ENCODE measurements at regions not wholly inside any gene's neighbourhood (a gene's known extent, or its start where the extent isn't known, plus 50 kb on each side); places are given as distances from the start of the nearest gene placed in this dataset.

DNA sequence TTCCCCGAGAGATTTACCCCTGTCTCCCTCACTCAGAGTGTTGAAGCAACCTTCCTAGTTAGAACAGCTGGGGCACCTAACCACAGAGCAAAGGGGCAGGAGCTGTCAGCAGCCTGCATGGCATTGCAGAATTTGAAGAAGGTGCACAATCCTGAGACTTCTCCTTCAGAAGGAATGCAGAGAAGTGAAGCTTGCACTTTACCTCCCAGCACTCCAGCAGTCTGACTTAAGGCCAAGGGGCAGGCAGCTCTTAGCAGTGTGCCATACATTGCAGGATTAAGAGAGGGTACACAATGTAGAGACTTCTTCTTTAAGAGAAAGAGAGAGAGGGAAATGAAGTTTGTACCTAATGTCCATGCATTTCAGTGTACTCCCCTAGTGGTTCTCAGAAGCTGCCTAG is 236.0 kb upstream of the FBXL7 start:
- FAIRE-seq (no peak), DNase-seq (ENCODE audit: low spot score) (no peak)

DNA sequence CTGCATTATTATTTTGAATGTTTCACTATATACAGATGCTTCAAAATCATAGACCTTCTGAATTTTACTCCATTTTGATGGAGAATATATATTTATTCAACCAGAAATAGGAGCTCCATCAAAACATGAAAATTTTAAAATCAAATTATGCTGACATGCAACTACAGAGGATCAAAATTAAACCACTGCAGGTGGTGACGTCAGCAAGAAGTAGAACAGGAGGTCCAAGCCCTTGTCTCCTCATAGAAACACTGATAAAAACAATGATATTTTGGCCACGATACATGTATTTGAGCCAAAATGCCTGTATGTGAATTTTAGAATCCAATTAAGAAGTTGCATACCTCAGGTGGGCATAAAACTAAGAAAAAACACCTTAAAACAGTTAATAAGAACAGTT is 236.6 kb upstream of the FBXL7 start:
- FAIRE-seq = no peak
- no peak for DNase-seq (ENCODE audit: low spot score)

DNA sequence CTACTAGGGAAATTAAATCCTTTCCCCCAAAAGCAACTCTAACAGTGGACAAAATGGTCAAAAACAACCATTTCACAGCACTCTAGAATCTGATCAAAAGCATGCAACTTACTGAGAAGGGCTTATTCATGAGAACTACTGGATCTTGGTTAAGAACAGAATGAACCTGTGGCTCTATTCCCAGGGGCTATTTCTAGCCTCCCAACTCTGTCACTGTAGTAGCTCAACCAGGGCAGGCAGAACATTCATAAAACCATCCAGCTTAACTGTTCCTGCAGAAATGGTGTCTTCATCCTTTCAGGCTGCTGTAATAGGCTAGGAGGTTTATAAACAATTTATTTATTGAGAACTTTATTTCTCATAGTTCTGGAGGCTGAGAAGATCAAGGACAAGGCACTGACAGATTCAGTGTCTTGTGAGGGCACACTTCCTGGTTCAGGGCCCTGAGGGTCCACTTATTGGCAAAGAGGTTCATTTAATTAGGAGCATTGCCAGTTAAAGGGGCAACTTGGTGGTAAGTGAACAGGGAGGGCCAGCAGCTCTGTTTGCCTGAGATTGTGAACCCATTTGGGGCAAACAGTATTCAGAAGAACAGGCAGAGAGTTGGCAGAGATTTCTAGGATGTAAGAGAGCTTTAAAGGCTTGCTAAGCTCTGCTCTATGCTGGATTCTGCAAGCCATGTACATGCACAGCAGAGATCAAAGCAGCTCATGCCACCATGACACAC is 238.5 kb upstream of the FBXL7 start:
- no peak for DNase-seq (ENCODE audit: low spot score)
- no peak for FAIRE-seq

DNA sequence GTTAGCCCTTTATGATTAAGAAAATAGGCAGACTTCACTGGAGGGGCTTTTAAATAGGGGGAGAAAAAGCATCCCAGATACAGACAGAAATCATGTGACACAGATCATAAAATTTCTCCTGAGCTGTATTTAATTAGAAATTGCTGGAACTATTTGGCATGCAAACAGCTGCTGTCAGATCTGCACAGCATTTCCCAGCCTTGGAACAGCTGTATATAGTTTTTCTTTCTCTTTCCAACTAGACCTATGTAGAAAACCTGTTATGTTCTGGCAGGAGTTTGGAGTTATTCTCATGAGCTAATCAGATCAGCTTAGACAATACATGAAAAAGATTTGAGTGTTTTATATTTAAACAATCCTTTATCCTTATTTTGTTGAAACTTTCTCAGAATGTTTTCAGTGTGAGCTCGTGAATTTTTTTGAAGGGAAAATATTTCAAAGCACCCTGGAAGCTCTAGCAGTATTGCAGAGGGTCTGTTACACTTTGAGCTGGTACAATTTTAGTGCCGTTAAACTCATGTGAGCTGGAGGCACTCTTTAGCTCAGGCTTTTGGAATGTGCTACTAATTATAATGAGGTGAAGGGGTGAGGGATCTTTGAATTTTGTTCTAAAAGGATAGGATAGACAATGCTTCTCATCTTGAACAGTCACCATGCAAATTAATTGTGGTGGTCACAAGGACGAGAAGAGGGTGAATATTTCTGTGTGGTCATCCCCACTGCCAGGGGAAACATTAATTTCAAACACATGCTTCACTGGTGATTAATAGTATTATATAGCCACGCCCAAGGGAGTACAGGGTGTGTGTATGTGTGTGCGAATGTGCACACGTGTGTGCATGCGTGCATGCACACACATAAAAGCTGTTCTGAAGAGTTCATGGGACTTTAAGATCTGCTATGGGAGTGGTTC is 239.4 kb upstream of the FBXL7 start:
- no peak for FAIRE-seq
- no peak for DNase-seq (ENCODE audit: low spot score)

DNA sequence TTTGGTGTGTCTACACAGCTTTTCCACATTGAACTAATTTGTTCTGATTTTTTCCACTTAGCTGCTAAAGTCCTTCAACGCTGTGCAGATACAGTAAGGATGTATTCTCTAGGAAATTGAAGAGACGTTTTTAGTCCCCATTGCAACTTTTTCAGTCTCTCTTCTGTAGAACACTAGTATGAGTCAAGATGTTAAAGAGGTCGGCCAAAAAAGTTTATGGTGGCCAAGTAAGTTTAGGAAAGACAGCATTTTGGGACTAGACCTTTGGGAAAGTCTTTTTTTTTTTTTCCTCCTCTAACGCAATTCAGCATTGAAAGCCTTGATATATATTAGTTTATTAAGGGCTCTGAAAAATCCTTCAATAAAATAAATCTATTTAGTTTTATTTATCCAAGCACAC is 243.5 kb upstream of the FBXL7 start:
- no peak for DNase-seq (ENCODE audit: low spot score)
- no peak for FAIRE-seq

DNA sequence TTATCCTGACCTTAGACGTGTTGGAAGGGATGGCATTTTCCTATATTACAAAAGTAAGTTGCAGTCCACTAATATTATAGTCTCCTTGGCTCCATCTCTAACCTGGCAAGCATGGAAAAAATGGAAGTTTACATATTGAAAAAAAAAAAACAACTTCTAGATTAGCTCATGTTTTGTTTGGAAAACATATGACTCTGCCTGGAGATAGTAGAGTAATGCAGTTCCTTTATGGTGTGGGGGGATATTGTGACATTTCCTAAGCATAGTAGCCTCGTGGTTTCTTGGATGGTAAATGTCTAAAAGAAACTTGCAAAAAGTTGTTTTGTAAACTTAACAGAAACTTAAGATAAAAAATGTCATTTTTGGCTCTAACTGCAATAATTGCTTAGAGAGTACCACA is 244.4 kb upstream of the FBXL7 start:
- DNase-seq (ENCODE audit: low spot score) (no peak), FAIRE-seq (no peak)

DNA sequence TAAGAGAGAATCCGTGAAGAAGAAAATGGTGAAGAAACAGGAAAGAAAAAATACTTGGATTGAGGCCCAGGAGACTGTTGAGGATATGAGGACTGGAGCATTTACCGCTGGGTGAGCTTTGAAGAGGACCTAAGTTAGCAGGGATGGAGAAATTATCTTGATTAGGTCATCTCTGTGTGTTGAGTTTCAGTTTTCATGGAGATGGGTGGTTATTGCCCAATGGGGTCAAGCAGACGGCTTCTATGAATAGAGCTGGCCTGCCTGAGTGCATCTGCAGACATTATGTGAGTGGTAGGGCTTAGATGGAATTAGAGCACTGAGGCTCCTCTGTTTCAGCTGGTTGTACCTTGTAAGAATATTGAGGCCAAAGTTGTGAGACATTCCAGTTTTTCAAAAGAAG is 245.4 kb upstream of the FBXL7 start:
- FAIRE-seq = no peak
- DNase-seq (ENCODE audit: low spot score) = no peak

DNA sequence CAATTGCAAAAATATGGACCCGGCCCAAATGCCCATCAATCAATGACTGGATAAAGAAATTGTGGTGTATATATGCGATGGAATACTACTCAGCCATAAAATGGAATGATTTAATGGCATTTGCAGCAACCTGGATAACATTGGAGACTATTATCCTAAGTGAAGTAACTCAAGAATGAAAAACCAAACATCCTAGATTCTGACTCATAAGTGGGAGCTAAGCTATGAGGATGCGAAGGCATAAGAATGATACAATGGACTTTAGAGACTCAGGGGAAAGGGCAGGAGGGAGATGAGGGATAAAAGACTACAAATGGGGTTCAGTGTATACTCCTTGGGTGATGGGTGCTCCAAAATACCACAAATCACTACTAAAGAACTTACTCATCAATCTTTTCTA is 247.6 kb upstream of the FBXL7 start:
- peak; percentile 11 for FAIRE-seq
- DNase-seq (ENCODE audit: low spot score) = peak; percentile 25

DNA sequence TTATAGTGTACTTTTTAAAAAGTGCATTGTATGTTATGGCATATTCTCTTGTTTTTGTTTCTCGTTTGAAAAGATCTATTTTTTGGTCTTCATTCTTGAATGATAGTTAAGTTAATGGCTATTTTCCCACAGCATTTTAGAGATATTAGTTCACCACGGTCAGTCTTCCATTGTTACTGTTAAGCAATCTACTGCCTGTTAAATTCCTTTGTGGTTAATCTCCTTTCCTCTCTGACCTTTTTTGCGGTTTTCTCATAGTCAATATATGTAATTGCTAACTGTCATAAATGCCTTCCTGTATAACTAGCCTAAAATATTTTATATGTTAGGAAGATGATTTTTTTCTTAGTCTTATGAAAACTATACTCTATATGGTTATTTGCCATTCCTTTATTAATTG is 250.8 kb upstream of the FBXL7 start:
- FAIRE-seq (peak; percentile 99), DNase-seq (ENCODE audit: low spot score) (peak; percentile 86)

DNA sequence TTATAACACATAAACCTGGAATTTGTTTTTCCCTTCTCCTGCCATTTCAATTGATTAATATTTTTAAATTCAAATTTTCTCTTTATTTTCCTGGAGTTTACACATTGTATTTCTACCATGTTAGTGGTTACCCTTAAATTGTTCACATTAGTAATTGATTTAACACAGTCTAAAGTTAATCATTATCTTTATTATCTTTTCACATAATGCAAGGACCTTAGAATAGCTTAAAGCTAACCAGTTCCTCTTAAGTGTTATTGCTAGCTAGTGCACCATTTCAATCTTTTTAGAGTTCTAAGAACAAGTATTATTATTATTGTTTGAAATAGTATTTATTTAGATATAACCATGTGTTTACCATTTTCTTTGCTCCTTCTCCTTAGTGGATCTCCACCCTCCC is 251.2 kb upstream of the FBXL7 start:
- no peak for FAIRE-seq
- DNase-seq (ENCODE audit: low spot score) = peak; percentile 46

DNA sequence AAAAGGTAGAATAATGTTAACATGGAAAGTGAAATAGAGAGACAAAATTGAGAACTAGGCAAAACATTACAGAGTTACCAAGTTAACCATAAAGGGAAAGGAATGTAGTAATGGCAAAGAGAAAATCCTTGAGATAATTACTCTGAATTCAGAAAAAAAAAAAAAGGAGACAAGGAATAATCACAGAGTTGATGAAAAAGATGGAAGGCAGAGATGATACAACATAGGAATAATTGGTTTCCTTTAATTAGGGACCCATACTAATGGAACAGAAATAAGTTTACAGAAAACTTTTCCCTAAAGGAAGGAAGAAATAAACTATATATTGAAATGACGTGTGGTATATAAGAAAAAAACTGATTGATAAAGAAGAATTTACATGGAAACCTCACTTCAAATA is 254.1 kb upstream of the FBXL7 start:
- DNase-seq (ENCODE audit: low spot score) = no peak
- no peak for FAIRE-seq

DNA sequence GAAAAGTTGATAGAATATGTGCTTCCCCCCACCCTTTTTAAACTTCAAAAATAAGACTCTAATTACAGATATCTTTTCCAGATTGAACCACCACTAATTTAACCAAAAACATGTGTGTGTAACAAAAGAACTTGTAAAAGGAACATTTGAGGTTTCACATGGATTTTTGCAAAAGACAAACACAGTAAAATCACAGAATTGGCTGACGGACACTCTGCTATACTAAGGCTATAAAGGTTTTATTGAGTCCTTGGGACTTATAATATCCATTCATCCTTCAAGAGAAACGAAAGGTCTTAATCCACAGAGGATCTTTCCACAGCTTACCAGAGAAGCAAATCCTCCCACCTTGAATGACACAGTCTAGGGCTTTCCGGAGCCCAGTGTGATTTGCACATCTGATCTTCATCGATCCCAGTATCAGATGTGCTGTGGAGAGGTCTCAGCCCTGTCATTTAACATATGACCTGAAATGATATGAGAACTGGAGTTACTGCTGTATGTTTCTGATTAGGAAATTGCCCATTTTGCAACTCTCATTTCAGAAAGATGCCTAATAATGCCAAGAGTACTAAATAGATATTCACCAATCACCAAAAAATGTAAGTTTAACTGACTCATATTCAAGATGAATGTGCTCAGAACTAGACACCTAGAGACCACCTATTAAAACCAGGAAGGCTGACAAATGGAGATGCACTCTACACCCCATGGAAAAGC is 256.5 kb upstream of the FBXL7 start:
- DNase-seq (ENCODE audit: low spot score) = no peak
- no peak for FAIRE-seq

DNA sequence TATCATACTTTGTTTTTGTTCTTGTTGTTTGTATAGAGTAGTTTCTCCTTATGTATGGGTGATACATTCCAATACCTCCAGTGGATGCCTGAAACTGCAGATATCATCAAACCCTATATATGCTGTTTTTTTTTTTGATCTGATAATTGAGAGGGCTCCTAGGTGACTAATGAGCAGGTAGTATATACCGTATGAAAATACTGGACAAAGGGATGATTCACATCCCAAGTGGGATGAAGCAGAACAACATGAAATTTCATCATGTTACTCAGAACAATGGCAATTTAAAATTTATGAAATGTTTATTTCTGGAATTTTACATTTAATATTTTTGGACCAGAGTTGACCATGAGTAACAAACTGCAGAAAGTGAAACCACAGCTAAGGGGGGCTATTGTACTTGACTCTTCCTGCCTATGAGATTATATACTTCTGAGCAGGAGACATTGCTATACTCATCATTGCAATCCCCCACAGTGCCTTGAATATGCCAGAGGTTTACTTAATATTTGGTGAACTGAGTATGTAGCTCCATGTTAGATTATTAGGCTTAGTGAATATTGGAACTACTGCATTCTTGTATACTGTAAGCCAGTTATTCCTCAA is 258.7 kb upstream of the FBXL7 start:
- no peak for FAIRE-seq

DNA sequence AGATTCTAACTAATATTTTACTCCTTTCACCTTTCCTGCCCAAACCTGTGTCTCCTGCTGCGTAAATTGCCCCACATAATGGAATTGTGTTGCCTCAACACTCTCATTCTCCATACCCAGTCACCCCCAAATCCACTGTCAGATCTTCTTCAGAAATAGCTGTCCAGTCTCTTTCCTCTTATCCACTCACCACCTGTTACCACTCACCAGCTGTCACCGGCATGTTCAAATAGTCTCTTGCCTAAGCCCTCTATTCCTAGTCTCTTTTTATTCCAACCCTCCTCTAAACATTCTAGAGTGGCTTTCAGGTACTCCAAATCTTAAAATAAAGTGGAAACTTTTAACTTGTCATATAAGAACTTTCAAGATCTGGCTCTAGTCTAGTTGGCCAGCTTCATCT is 262.0 kb upstream of the FBXL7 start:
- no peak for FAIRE-seq
- DNase-seq (ENCODE audit: low spot score) = no peak

More for the DNA sequence above, 258.7 kb upstream of the FBXL7 start:
- DNase-seq (ENCODE audit: low spot score) = no peak

DNA sequence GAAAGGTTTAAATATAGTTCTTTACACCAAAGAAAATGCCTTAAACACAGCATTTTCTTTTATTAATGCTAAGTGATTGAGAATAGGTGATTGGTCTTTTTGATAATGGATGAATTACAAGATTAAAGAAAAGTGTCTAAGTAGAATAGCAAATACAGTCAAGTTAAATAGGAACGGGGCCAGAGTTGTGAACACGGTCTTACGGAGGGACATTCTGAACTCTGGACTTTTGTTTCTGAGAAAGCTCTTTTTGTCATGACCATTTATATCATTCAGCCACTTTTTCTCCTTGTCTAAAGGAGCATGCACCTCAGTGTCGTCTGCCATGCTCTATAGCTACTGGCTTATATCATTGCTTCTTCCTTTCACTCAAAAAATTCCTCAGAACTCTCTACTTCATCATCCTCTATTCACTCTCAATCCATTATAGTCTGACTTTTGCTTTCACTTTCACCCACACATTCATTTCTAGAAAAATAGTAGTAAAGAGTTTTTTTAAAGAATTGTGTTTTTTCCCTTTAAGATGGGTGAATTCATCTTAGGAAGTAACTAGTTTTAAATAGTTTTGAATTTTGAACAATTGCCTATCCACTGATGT is 263.0 kb upstream of the FBXL7 start:
- DNase-seq (ENCODE audit: low spot score) (no peak), FAIRE-seq (no peak)

DNA sequence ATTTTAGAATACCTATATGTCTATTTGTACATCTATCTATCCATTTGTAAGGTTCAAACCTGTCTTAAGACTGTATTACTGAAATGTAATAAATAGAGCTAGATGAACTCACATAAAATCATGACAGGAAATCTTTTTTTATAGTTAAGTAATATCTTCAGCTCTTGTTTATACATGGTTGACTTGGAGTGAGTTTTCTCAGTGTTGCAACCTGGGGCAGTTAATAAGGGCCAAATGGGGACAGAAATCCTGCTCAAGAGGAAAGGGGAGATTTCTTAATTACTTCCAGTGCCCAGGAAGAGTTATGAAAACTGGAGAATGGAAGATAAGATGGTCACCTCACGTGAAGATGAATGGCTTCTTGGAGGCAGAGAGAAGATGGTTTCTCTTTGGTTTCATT is 265.1 kb upstream of the FBXL7 start:
- DNase-seq (ENCODE audit: low spot score) (no peak), FAIRE-seq (no peak)

DNA sequence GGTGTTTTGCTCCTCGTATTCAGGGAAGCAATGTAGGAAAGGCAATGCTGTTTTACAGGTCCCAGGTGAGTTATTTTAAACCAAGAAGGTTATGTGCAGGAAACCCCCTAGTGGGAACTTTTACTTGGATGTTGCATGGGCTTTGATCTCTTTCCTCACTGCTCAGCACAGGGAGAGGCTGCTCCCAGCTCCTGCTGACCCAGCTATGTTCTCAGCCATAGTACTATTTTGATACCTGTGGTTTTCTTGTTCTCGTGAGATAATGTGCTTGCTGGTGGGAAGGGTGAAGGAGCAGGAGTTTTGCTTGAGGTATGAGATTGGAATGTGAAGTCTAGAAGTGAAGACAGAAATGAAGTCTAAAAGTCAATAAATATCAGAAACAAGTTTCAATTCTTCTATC is 265.6 kb upstream of the FBXL7 start:
- FAIRE-seq = no peak

DNA sequence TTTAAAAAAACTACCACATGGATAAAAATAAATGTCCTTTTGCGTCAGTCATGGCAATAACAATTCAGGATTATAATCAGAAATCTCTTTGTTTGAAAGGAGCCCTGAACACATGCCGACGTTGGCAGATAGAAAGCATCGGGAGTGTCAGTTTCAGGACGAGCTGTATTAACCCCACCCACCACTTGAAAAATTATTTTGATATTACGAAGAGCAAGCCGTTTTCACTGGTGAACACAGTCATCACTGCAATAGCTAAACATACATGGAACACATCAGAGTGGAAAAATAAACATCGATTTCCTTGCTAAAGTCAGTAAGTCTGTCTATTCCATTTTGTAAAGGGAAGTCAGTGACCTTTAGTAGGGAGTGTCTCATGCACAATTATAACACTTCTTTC is 266.4 kb upstream of the FBXL7 start:
- no peak for DNase-seq (ENCODE audit: low spot score)
- FAIRE-seq = no peak

More for the DNA sequence above, 265.6 kb upstream of the FBXL7 start:
- no peak for DNase-seq (ENCODE audit: low spot score)

DNA sequence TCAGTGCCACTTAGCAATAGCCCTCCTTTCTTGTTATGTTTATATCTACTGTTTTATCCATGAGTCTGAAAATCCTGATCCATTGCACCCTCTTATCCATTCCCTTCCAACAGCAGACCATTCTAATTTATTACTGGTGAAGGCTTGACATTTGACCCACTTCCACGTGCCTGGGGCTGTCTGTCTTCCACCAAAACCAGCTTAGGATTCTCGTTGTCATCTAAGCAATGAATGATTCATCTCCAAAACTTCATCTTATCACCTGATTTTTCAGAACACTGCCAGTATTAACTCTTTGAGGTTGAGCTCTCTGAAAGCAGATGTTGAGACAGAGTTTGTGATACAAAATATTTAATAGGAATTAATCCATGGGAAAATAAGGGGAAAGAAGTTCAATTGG is 277.8 kb upstream of the FBXL7 start:
- FAIRE-seq (no peak), DNase-seq (ENCODE audit: low spot score) (no peak)

DNA sequence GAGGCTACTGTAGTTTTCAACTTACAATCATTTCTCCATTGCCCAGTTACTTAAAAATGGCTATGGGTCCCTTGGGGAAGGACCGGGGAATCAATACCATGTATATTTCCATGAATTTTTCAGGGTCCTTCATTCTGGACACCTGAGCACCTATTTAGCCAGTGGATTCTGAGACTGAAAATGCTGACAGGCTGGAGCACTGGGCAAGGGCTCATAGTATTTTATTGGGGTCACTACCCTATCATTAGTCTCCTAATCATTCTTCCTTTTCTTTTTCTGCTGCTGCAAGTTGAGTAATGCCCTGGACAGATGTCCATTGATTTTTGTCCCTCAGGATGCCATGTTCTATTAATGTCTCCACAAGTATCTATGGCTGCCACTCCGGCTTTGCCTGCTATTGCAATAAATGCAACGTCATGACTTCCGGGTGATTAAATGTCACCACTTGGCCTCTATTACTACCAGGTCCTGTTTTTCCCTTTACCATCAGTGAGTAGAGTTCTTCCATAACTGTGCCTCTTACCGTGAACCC is 279.3 kb upstream of the FBXL7 start:
- DNase-seq (ENCODE audit: low spot score) = no peak
- no peak for FAIRE-seq

DNA sequence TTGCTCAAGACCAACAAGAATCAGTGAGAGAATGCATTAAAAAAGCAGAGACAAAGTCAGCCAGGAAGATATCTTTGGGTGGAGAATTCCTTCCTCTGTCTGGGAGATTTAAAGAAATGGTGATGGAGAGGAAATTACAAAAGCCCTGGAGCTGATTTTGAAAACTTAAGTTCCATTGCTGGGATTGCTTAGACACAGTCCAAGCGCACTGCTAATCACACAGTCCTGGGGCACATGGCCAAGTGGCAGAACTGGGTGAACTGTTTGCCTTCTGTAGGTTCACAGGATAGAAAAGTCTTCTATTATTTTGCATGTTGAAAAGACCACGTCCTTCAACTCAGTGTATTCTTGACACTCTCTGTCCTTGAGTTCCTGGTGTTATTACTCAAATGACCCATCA is 284.9 kb upstream of the FBXL7 start:
- DNase-seq (ENCODE audit: low spot score) (no peak), FAIRE-seq (no peak)

Data from RCC 7860 (cell line).